ENCODE measurements at regions not wholly inside any gene's neighbourhood (a gene's known extent, or its start where the extent isn't known, plus 50 kb on each side); places are given as distances from the start of the nearest gene placed in this dataset.

GRCh38 chr2:186299610-186300009 lies 186.4 kb upstream of the ZC3H15 start:
- no peaks in the 10 kb centered on the region for H3K36me3 ChIP-seq (ENCODE audit: insufficient read depth, low read length)
- no peak overlapping the region for H3K4me3 ChIP-seq (ENCODE audit: low read depth in 1 of 2, low read length in 2 of 2)
- ATAC-seq (ENCODE audit: insufficient read depth, low read depth) = no peak

GRCh38 chr2:186302263-186302662 lies 183.8 kb upstream of the ZC3H15 start:
- TF ChIP-seq CTCF (IDR thresholded peaks at IDR 0.05; ENCODE audit: borderline replicate concordance, extremely low read depth, low read length, poor library complexity, severe bottlenecking) (no peak), EZH2 (IDR thresholded peaks at IDR 0.05; ENCODE audit: borderline replicate concordance, low read depth, low read length, severe bottlenecking) (no peak)
- H3K9me3 ChIP-seq (ENCODE audit: insufficient read depth, low read length, severe bottlenecking) = no peaks in the 10 kb centered on the region
- H3K36me3 ChIP-seq (ENCODE audit: insufficient read depth, low read length) = no peaks in the 10 kb centered on the region
- H3K79me2 ChIP-seq (ENCODE audit: insufficient read depth, low read length) = no peaks in the 10 kb centered on the region
- H3K4me3 ChIP-seq (ENCODE audit: low read depth in 1 of 2, low read length in 2 of 2) = no peak overlapping the region
- no peaks in the 10 kb centered on the region for H4K20me1 ChIP-seq (ENCODE audit: insufficient read depth, low read length)
- H3K27ac ChIP-seq (ENCODE audit: low read length) = no peak overlapping the region
- no peak overlapping the region for H2AFZ ChIP-seq (ENCODE audit: low read depth, low read length)
- H3K4me1 ChIP-seq (ENCODE audit: insufficient read depth, low read length) = no peaks in the 10 kb centered on the region
- DNase-seq (no peak), ATAC-seq (ENCODE audit: insufficient read depth, low read depth) (no peak)
- no peak overlapping the region for H3K4me2 ChIP-seq (ENCODE audit: insufficient read depth, low read length)
- H3K9ac ChIP-seq (ENCODE audit: low read depth, low read length) = no peak overlapping the region
- H3K27me3 ChIP-seq (ENCODE audit: insufficient read depth, low read length, poor library complexity) = no peaks in the 10 kb centered on the region

More at GRCh38 chr2:186299610-186300009, 186.4 kb upstream of the ZC3H15 start:
- no peak overlapping the region for H3K27ac ChIP-seq (ENCODE audit: low read length)
- H3K9me3 ChIP-seq (ENCODE audit: insufficient read depth, low read length, severe bottlenecking) = no peaks in the 10 kb centered on the region
- no peak overlapping the region for H2AFZ ChIP-seq (ENCODE audit: low read depth, low read length)
- TF ChIP-seq EZH2 (IDR thresholded peaks at IDR 0.05; ENCODE audit: borderline replicate concordance, low read depth, low read length, severe bottlenecking) = no peak
- no peak for TF ChIP-seq CTCF (IDR thresholded peaks at IDR 0.05; ENCODE audit: borderline replicate concordance, extremely low read depth, low read length, poor library complexity, severe bottlenecking)
- no peaks in the 10 kb centered on the region for H3K79me2 ChIP-seq (ENCODE audit: insufficient read depth, low read length)
- no peak overlapping the region for H3K9ac ChIP-seq (ENCODE audit: low read depth, low read length)
- H4K20me1 ChIP-seq (ENCODE audit: insufficient read depth, low read length) = no peaks in the 10 kb centered on the region
- no peak overlapping the region for H3K4me2 ChIP-seq (ENCODE audit: insufficient read depth, low read length)
- H3K4me1 ChIP-seq (ENCODE audit: insufficient read depth, low read length) = no peaks in the 10 kb centered on the region
- no peak for DNase-seq
- H3K27me3 ChIP-seq (ENCODE audit: insufficient read depth, low read length, poor library complexity) = no peaks in the 10 kb centered on the region

- no peak overlapping the region for H2AFZ ChIP-seq (ENCODE audit: low read depth, low read length)
- no peaks in the 10 kb centered on the region for H4K20me1 ChIP-seq (ENCODE audit: insufficient read depth, low read length)
- H3K79me2 ChIP-seq (ENCODE audit: insufficient read depth, low read length) = no peaks in the 10 kb centered on the region
- TF ChIP-seq CTCF (IDR thresholded peaks at IDR 0.05; ENCODE audit: borderline replicate concordance, extremely low read depth, low read length, poor library complexity, severe bottlenecking) (no peak), EZH2 (IDR thresholded peaks at IDR 0.05; ENCODE audit: borderline replicate concordance, low read depth, low read length, severe bottlenecking) (no peak)
- ATAC-seq (ENCODE audit: insufficient read depth, low read depth) = no peak
- H3K27ac ChIP-seq (ENCODE audit: low read length) = no peak overlapping the region
- no peak overlapping the region for H3K4me2 ChIP-seq (ENCODE audit: insufficient read depth, low read length)
- no peaks in the 10 kb centered on the region for H3K9me3 ChIP-seq (ENCODE audit: insufficient read depth, low read length, severe bottlenecking)
- H3K27me3 ChIP-seq (ENCODE audit: insufficient read depth, low read length, poor library complexity) = no peaks in the 10 kb centered on the region
- H3K9ac ChIP-seq (ENCODE audit: low read depth, low read length) = no peak overlapping the region
- H3K4me1 ChIP-seq (ENCODE audit: insufficient read depth, low read length) = no peaks in the 10 kb centered on the region
- no peak overlapping the region for H3K4me3 ChIP-seq (ENCODE audit: low read depth in 1 of 2, low read length in 2 of 2)
- DNase-seq = no peak
- H3K36me3 ChIP-seq (ENCODE audit: insufficient read depth, low read length) = no peaks in the 10 kb centered on the region
These were observed 183.0 kb upstream of the ZC3H15 start for GRCh38 chr2:186303091-186303490.

DNA sequence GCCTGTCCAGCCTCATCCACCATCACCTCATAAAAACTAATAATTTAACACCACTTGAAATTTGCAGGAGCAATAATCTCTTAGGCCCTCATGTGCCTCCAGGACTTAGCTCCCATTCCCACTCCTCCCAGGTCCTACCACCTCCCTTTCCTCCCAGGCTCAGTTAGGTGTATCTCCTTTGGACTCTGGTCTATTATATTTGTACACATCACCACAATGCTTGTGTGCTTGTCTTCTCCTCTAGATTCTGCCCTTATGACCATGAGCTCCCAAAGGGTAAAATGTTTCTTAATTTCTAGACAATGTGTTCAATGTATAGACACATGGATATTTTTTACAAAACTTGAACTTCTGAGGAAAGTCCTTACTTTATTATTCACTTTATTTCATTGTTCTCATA lies 182.0 kb upstream of the ZC3H15 start:
- no peak overlapping the region for H3K4me3 ChIP-seq (ENCODE audit: low read depth in 1 of 2, low read length in 2 of 2)
- H3K4me1 ChIP-seq (ENCODE audit: insufficient read depth, low read length) = no peaks in the 10 kb centered on the region
- H4K20me1 ChIP-seq (ENCODE audit: insufficient read depth, low read length) = no peaks in the 10 kb centered on the region
- no peak overlapping the region for H3K9ac ChIP-seq (ENCODE audit: low read depth, low read length)
- no peak overlapping the region for H2AFZ ChIP-seq (ENCODE audit: low read depth, low read length)
- no peak for DNase-seq
- no peak overlapping the region for H3K4me2 ChIP-seq (ENCODE audit: insufficient read depth, low read length)
- no peaks in the 10 kb centered on the region for H3K36me3 ChIP-seq (ENCODE audit: insufficient read depth, low read length)
- no peak for ATAC-seq (ENCODE audit: insufficient read depth, low read depth)
- no peaks in the 10 kb centered on the region for H3K79me2 ChIP-seq (ENCODE audit: insufficient read depth, low read length)
- no peaks in the 10 kb centered on the region for H3K9me3 ChIP-seq (ENCODE audit: insufficient read depth, low read length, severe bottlenecking)
- no peak overlapping the region for H3K27ac ChIP-seq (ENCODE audit: low read length)
- H3K27me3 ChIP-seq (ENCODE audit: insufficient read depth, low read length, poor library complexity) = no peaks in the 10 kb centered on the region
- no peak for TF ChIP-seq EZH2 (IDR thresholded peaks at IDR 0.05; ENCODE audit: borderline replicate concordance, low read depth, low read length, severe bottlenecking)
- no peak for TF ChIP-seq CTCF (IDR thresholded peaks at IDR 0.05; ENCODE audit: borderline replicate concordance, extremely low read depth, low read length, poor library complexity, severe bottlenecking)

Data from DND-41 (cell line).